ENCODE measurements at regions not wholly inside any gene's neighbourhood (a gene's known extent, or its start where the extent isn't known, plus 50 kb on each side); places are given as distances from the start of the nearest gene placed in this dataset.
"Not testable (repeated sequence)": the region's sequence is repeated elsewhere in the genome, so short reads cannot be mapped to it uniquely, and the experiment has no call there.

- no peak for DNase-seq
These were observed 164.4 kb upstream of the ITGA1 start for GRCh38 chr5:52623291-52623690.

- DNase-seq: no peak
These were observed 163.4 kb upstream of the ITGA1 start for GRCh38 chr5:52624291-52624690.

GRCh38 chr5:52626312-52626711 is 161.4 kb upstream of the ITGA1 start:
- DNase-seq: no peak

- no peak for DNase-seq
These were observed 160.0 kb upstream of the ITGA1 start for GRCh38 chr5:52627740-52628139.

GRCh38 chr5:52632281-52632680 is 155.4 kb upstream of the ITGA1 start:
- DNase-seq: no peak

GRCh38 chr5:52634171-52634570 is 153.5 kb upstream of the ITGA1 start:
- DNase-seq: not testable (repeated sequence)

- no peak for DNase-seq
These were observed 149.0 kb upstream of the ITGA1 start for GRCh38 chr5:52638732-52639131.

- no peak for DNase-seq
These were observed 139.0 kb upstream of the ITGA1 start for GRCh38 chr5:52648726-52649125.

GRCh38 chr5:52655163-52655562 is 132.6 kb upstream of the ITGA1 start:
- no peak for DNase-seq

- no peak for DNase-seq
These were observed 131.0 kb upstream of the ITGA1 start for GRCh38 chr5:52656569-52657246.

- DNase-seq: peak; percentile 1 to 54
These were observed 130.5 kb upstream of the ITGA1 start for GRCh38 chr5:52657247-52657645.

GRCh38 chr5:52658246-52658645 is 129.5 kb upstream of the ITGA1 start:
- DNase-seq: no peak

- DNase-seq: no peak
These were observed 127.1 kb upstream of the ITGA1 start for GRCh38 chr5:52660621-52661020.

GRCh38 chr5:52661903-52662595 is 125.7 kb upstream of the ITGA1 start:
- DNase-seq: no peak

GRCh38 chr5:52665559-52665958 is 122.2 kb upstream of the ITGA1 start:
- peak in 1 of 2 donors; percentile 6 for DNase-seq

- DNase-seq: no peak
These were observed 119.6 kb upstream of the ITGA1 start for GRCh38 chr5:52668139-52668538.

- DNase-seq: no peak
These were observed 119.1 kb upstream of the ITGA1 start for GRCh38 chr5:52668544-52669185.

- DNase-seq: no peak
These were observed 115.3 kb upstream of the ITGA1 start for GRCh38 chr5:52672459-52672858.

- DNase-seq: no peak
These were observed 114.2 kb upstream of the ITGA1 start for GRCh38 chr5:52673495-52673894.

- no peak for DNase-seq
These were observed 112.7 kb upstream of the ITGA1 start for GRCh38 chr5:52674815-52675545.

GRCh38 chr5:52682492-52682891 is 105.2 kb upstream of the ITGA1 start:
- no peak for DNase-seq

- DNase-seq: no peak
These were observed 103.7 kb upstream of the ITGA1 start for GRCh38 chr5:52684051-52684450.

- no peak for DNase-seq
These were observed 102.2 kb upstream of the ITGA1 start for GRCh38 chr5:52685566-52685965.

Measured in inflammatory macrophage (primary cell).